Hypothalamus (tissue), 51 donors: ENCODE measurements at regions not wholly inside any gene's neighbourhood (a gene's known extent, or its start where the extent isn't known, plus 50 kb on each side); places are given as distances from the start of the nearest gene placed in this dataset.

ENCODE experiments used
- DNase-seq, 51 donors: peaks; one replicate each; lab custom pipeline; 2025; lab: John Stamatoyannopoulos, UW

DNA sequence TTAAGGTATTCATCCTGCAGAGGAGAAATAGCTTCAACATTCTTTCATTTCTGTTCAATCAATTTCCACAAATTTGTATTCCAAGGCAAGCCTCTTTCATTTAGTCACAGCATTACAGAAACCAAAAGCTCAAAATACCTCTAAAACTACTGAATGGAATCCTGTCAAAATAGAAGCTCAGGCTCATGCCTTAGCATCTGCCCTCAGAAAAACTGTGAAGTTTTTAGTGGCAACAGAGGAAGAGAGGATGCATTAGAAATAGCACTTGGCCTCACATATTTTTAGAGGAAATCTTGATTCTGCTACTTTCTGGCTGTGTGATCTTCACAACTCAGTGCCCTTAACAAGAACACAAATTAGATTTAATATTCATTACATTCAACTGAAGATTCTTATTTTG lies 69.1 kb upstream of the GALNT13 start:
- no peak for DNase-seq

DNA sequence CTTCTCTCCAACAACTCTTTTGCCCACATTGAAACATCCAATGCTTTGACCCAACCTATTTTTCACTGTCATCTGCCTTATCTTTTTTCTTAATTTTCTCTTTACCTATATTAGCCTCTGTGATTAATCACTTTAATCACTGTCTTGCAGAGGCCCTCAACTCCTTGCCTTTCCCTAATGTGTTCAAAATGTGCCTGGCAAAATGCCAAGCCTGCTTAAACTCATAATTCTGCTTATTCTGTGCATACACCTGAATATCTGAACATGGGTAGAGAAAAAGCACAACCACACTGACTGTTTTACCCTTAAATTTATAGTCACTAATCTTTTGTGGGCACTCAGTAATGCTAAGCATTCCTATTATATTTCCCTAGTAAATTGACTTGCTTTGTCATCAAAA lies 63.0 kb upstream of the GALNT13 start:
- no peak for DNase-seq

DNA sequence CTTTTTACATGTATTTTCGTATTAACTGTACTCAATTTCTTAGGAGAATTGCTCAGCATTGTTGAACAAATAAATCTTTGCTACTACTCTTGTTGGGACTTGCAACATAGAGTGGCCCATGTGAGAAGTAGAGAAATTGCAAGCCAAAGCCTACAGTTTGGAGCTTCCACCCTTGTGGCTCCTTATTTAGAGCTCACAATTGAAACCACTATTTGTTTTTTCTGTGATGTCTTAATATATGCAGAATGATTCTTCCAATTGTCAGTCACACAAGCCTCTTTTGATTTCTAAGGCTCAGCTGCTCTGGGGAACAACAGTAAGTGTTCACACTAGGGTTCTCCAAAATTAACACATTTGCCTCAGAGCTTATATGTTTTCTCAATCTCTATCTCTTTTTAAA lies 60.2 kb upstream of the GALNT13 start:
- peak in 4 of 51 donors; percentile 1 to 27 (median 12) for DNase-seq

GRCh38 chr2:153812632-153813031 lies 59.1 kb upstream of the GALNT13 start:
- DNase-seq: no peak

GRCh38 chr2:153818242-153818641 lies 53.5 kb upstream of the GALNT13 start:
- no peak for DNase-seq

DNA sequence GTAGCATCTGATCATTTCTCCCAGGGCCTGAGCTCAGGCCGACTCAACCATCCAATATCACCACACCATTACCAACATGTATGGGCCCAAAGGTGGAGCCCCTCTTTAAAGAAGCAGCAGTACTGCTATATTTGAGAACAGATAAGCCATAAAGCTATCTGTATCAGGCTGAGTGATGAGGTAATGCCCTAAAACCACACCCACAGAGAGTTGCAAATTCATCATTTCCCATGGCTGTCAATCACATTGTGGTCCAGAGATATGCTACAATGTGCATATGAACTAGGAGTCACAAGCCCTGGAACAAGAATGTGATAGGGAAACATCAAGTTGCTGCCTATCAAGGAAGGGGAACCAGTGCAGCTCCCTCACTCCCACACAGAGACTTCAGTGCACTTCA lies 52.6 kb upstream of the GALNT13 start:
- no peak for DNase-seq

DNA sequence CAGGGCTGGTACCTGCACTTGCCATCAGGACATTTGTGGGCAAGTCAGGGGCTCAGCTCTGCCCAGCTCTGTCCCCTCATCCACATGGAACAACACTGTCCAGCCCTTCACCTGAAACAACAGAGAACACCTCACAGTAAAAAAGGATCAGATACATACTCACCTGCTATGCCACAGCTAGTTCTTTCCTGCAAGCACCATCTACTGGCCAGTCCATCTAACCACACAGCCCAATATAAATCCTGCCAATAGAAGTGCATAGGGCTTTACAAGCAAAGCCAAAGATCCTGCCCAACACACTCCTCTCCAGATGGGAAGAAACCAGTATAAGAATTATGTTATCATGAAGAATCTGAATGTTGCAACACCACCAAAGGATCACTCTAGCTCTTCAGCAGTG lies 52.2 kb upstream of the GALNT13 start:
- DNase-seq: no peak
